ENCODE measurements at regions not wholly inside any gene's neighbourhood (a gene's known extent, or its start where the extent isn't known, plus 50 kb on each side); places are given as distances from the start of the nearest gene placed in this dataset.
"Not testable (repeated sequence)": the region's sequence is repeated elsewhere in the genome, so short reads cannot be mapped to it uniquely, and the experiment has no call there.

GRCh38 chr5:91514400-91514799 is 131.3 kb upstream of the ARRDC3 start:
- no peak for DNase-seq (ENCODE audit: low spot score)
- intact Hi-C loops (cut with DNase I) = no loop called here

- DNase-seq (ENCODE audit: low spot score) = no peak
- intact Hi-C loops (cut with DNase I) = no loop called here
Observed at GRCh38 chr5:91503321-91503720, 120.2 kb upstream of the ARRDC3 start.

GRCh38 chr5:91500758-91501157 is 117.6 kb upstream of the ARRDC3 start:
- intact Hi-C loops (cut with DNase I) = no loop called here
- DNase-seq (ENCODE audit: low spot score) = no peak

GRCh38 chr5:91499943-91500531 is 116.9 kb upstream of the ARRDC3 start:
- intact Hi-C loops (cut with DNase I) = no loop called here
- DNase-seq (ENCODE audit: low spot score) = no peak

- intact Hi-C loops (cut with DNase I) = no loop called here
- DNase-seq (ENCODE audit: low spot score) = no peak
Observed at GRCh38 chr5:91495699-91496098, 112.6 kb upstream of the ARRDC3 start.

GRCh38 chr5:91494447-91494996 is 111.4 kb upstream of the ARRDC3 start:
- intact Hi-C loops (cut with DNase I) = no loop called here
- DNase-seq (ENCODE audit: low spot score) = no peak

GRCh38 chr5:91493086-91493485 is 110.0 kb upstream of the ARRDC3 start:
- no peak for DNase-seq (ENCODE audit: low spot score)
- intact Hi-C loops (cut with DNase I) = no loop called here

GRCh38 chr5:91491229-91491628 is 108.1 kb upstream of the ARRDC3 start:
- no peak for DNase-seq (ENCODE audit: low spot score)
- intact Hi-C loops (cut with DNase I) = no loop called here

GRCh38 chr5:91490316-91490715 is 107.2 kb upstream of the ARRDC3 start:
- intact Hi-C loops (cut with DNase I) = no loop called here
- no peak for DNase-seq (ENCODE audit: low spot score)

GRCh38 chr5:91487420-91487819 is 104.3 kb upstream of the ARRDC3 start:
- intact Hi-C loops (cut with DNase I) = no loop called here

GRCh38 chr5:91486638-91487037 is 103.5 kb upstream of the ARRDC3 start:
- intact Hi-C loops (cut with DNase I) = no loop called here
- DNase-seq (ENCODE audit: low spot score) = no peak

More at GRCh38 chr5:91487420-91487819, 104.3 kb upstream of the ARRDC3 start:
- DNase-seq (ENCODE audit: low spot score) = no peak

GRCh38 chr5:91484662-91485061 is 101.5 kb upstream of the ARRDC3 start:
- no peak for DNase-seq (ENCODE audit: low spot score)
- intact Hi-C loops (cut with DNase I) = no loop called here

- DNase-seq (ENCODE audit: low spot score); intact Hi-C loops (cut with DNase I): not testable (repeated sequence)
Observed at GRCh38 chr5:91479376-91479775, 96.3 kb upstream of the ARRDC3 start.

- DNase-seq (ENCODE audit: low spot score) = no peak
- intact Hi-C loops (cut with DNase I) = no loop called here
Observed at GRCh38 chr5:91478096-91478495, 95.0 kb upstream of the ARRDC3 start.

GRCh38 chr5:91477408-91477807 is 94.3 kb upstream of the ARRDC3 start:
- intact Hi-C loops (cut with DNase I) = no loop called here
- no peak for DNase-seq (ENCODE audit: low spot score)

GRCh38 chr5:91474201-91474600 is 91.1 kb upstream of the ARRDC3 start:
- intact Hi-C loops (cut with DNase I) = no loop called here
- DNase-seq (ENCODE audit: low spot score) = no peak

- intact Hi-C loops (cut with DNase I) = no loop called here
- DNase-seq (ENCODE audit: low spot score) = no peak
Observed at GRCh38 chr5:91472631-91473030, 89.5 kb upstream of the ARRDC3 start.

GRCh38 chr5:91469517-91470165 is 86.5 kb upstream of the ARRDC3 start:
- intact Hi-C loops (cut with DNase I) = no loop called here
- DNase-seq (ENCODE audit: low spot score) = no peak

GRCh38 chr5:91468651-91469422 is 85.7 kb upstream of the ARRDC3 start:
- DNase-seq (ENCODE audit: low spot score) = no peak
- intact Hi-C loops (cut with DNase I) = no loop called here

- DNase-seq (ENCODE audit: low spot score) = no peak
- intact Hi-C loops (cut with DNase I) = no loop called here
Observed at GRCh38 chr5:91464886-91465646, 81.9 kb upstream of the ARRDC3 start.
